Prostate gland (tissue), 2 donors: ENCODE measurements at regions not wholly inside any gene's neighbourhood (a gene's known extent, or its start where the extent isn't known, plus 50 kb on each side); places are given as distances from the start of the nearest gene placed in this dataset.

Source experiments
- CTCF ChIP-seq, 4 experiments: fragments of 200-600 bp in 2 of 4; fragments of 450-650 bp in 2 of 4; sonication (generic) in 2 of 4; IDR thresholded peaks; 1 replicate in 3 of 4; 2 replicates in 1 of 4; pipeline ENCODE4 v1.5.1; 2016 to 2019; ENCODE audit warnings: antibody characterized with exemption in 4 of 4, mild to moderate bottlenecking in 2 of 4, moderate library complexity in 2 of 4
- POLR2A ChIP-seq: fragments of 450-650 bp; IDR thresholded peaks from one replicate; pipeline ENCODE4 v1.6.1; 2016; ENCODE audit warnings: antibody characterized with exemption, mild to moderate bottlenecking
- POLR2AphosphoS5 ChIP-seq: sonication (generic); formaldehyde crosslinking; IDR thresholded peaks from one replicate; pipeline ENCODE4 v1.6.1; 2017; ENCODE audit warnings: antibody characterized with exemption

DNA sequence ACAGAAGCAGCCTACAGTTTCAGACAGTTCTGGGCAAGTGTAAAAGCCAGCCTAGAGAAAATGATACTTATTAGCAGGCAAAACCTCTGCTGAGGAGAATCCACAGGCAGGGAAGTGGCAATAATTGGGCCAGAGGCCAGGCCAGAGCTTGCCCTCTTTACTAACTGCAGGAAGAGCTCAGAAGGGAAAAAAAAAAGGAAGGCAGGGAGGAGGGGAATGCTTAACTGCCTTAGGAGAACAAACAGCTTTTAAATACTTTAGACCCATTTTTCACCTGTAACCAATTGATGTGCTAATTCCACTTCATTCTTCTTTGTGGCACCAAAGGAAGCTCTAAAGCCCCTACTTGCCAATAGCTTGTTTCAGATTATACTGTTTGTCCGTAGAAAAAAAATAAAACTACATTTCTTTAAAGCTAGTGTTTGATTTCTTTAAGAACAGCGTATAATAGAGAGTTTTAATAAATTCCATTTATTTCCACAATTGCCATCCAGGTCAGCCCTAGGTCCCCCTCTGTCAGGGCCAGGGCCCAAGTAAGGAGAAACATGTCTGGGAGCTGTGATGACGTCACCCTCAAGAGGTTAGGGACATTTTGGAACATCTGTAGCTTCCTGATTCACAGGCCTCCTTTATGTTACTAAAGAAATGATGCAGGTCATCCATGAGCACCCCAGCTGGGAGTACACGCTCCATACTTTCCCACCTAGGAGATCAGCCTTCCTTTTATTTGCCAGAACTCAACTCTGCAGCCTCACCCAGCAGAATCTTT lies 384.3 kb downstream of the CDC5L start:
- no peak for TF ChIP-seq POLR2A
- TF ChIP-seq CTCF (IDR thresholded peaks at IDR 0.05): no peak
- TF ChIP-seq POLR2AphosphoS5: no peak
